ENCODE measurements at regions not wholly inside any gene's neighbourhood (a gene's known extent, or its start where the extent isn't known, plus 50 kb on each side); places are given as distances from the start of the nearest gene placed in this dataset.

DNA sequence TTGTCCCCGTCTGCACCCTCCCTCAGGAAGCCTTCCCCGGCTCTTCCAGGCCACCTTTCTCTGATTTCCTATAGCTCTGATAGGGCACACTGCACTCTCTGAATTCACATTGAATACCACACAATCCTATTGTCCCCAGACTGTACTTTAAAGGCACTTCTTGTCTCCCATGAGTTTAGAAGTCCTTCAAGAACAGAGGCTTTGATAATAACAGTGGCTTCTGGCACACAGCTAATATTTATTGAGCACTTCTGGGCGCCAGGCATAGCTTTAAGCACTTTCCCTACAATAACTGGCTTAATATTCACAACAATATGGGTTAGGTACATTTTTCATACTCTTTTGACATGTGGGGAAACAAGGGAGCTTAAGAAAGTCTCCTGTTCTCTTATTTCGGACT, 169.7 kb upstream of the IRX6 start:
- Histone ChIP-seq H3K4me3 (ENCODE audit: low read length) (no peak overlapping the region), H2AFZ (ENCODE audit: low read depth, low read length) (no peak overlapping the region), H3K9me3 (ENCODE audit: low read length) (no peaks in the 10 kb centered on the region), H3K27me3 (ENCODE audit: insufficient read depth, low read length) (peaks cover 3% of the 10 kb centered on the region), H3K4me1 (ENCODE audit: insufficient read depth, low read length) (no peaks in the 10 kb centered on the region), H3K36me3 (ENCODE audit: insufficient read depth, low read length) (no peaks in the 10 kb centered on the region)

DNA sequence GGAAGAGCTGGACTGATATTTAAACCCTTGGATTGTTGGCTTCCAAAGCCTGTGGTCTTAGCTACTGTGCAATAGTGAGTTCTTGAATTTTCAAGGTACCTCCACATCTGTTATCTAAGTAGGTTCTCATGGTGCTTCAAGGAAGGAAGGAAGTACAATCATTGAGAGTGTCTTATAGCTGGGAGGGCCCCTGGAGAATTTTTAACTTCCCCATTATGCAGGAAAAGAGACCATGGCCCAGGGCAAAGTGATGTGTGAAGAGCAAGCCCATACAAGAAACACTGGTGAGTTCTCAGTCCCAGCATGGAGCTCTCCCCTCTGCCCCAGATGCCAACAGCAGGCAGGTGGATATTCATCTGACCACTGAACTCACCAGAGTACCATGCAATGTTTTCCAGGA, 169.0 kb upstream of the IRX6 start:
- no peaks in the 10 kb centered on the region for H3K4me1 ChIP-seq (ENCODE audit: insufficient read depth, low read length)
- H3K4me3 ChIP-seq (ENCODE audit: low read length): no peak overlapping the region
- H2AFZ ChIP-seq (ENCODE audit: low read depth, low read length): no peak overlapping the region
- peaks cover 3% of the 10 kb centered on the region for H3K27me3 ChIP-seq (ENCODE audit: insufficient read depth, low read length)
- no peaks in the 10 kb centered on the region for H3K36me3 ChIP-seq (ENCODE audit: insufficient read depth, low read length)
- no peaks in the 10 kb centered on the region for H3K9me3 ChIP-seq (ENCODE audit: low read length)

GRCh38 chr16:55155815-55156214, 168.2 kb upstream of the IRX6 start:
- Histone ChIP-seq H3K4me1 (ENCODE audit: insufficient read depth, low read length) (no peaks in the 10 kb centered on the region), H3K4me3 (ENCODE audit: low read length) (no peak overlapping the region), H3K9me3 (ENCODE audit: low read length) (no peaks in the 10 kb centered on the region), H3K27me3 (ENCODE audit: insufficient read depth, low read length) (peaks cover 3% of the 10 kb centered on the region), H3K36me3 (ENCODE audit: insufficient read depth, low read length) (no peaks in the 10 kb centered on the region), H2AFZ (ENCODE audit: low read depth, low read length) (no peak overlapping the region)

GRCh38 chr16:55169780-55170179, 154.2 kb upstream of the IRX6 start:
- Histone ChIP-seq H3K4me3 (ENCODE audit: low read length) (no peak overlapping the region), H3K4me1 (ENCODE audit: insufficient read depth, low read length) (no peaks in the 10 kb centered on the region)

GRCh38 chr16:55171241-55171640, 152.8 kb upstream of the IRX6 start:
- no peaks in the 10 kb centered on the region for H3K9me3 ChIP-seq (ENCODE audit: low read length)
- H3K36me3 ChIP-seq (ENCODE audit: insufficient read depth, low read length): no peaks in the 10 kb centered on the region

More at GRCh38 chr16:55169780-55170179, 154.2 kb upstream of the IRX6 start:
- no peaks in the 10 kb centered on the region for H3K9me3 ChIP-seq (ENCODE audit: low read length)
- H2AFZ ChIP-seq (ENCODE audit: low read depth, low read length): no peak overlapping the region
- no peaks in the 10 kb centered on the region for H3K36me3 ChIP-seq (ENCODE audit: insufficient read depth, low read length)
- peaks cover 3% of the 10 kb centered on the region for H3K27me3 ChIP-seq (ENCODE audit: insufficient read depth, low read length)

DNA sequence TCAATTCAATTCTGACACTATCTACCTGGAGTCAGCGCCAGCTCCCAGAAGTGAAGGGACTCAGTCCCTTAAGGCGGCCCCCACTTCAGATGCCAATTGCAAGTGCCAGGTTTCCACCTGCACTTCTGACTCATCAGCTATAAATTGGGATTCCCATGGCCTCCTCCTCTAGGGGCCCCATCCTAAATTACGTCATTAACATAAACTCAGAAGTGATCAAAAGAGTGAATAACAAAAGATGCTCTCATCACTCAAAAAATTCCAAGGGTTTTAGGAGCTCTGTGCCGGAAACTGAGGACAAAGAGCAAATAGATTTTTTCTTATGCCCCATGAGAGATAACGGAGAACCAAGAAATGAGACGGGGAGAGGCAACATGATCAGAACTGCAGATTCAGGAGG, 148.6 kb upstream of the IRX6 start:
- Histone ChIP-seq H3K9me3 (ENCODE audit: low read length) (no peaks in the 10 kb centered on the region), H3K4me1 (ENCODE audit: insufficient read depth, low read length) (no peaks in the 10 kb centered on the region), H3K36me3 (ENCODE audit: insufficient read depth, low read length) (no peaks in the 10 kb centered on the region), H3K27me3 (ENCODE audit: insufficient read depth, low read length) (peaks cover 3% of the 10 kb centered on the region), H2AFZ (ENCODE audit: low read depth, low read length) (no peak overlapping the region), H3K4me3 (ENCODE audit: low read length) (no peak overlapping the region)

More at GRCh38 chr16:55171241-55171640, 152.8 kb upstream of the IRX6 start:
- no peaks in the 10 kb centered on the region for H3K27me3 ChIP-seq (ENCODE audit: insufficient read depth, low read length)
- no peaks in the 10 kb centered on the region for H3K4me1 ChIP-seq (ENCODE audit: insufficient read depth, low read length)
- H2AFZ ChIP-seq (ENCODE audit: low read depth, low read length): no peak overlapping the region
- H3K4me3 ChIP-seq (ENCODE audit: low read length): no peak overlapping the region

DNA sequence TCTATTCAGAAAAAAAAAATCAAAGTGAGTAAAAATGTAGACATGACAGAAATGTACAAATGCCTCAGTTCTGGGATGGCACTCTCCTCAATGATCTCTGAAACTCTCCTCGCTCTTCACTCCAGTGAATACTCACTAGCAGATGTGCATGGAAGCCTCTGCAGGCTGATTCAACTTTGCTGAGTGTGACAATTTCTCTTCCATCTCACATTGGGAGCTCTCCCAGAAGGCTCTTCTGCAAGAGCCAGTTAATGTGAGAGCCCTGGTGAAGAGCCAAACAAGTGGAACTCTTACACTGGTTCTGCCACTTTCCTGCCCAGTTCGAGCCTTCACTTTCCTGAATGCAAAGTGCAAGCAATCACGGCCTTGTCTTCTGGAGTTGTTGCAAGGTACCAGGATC, 147.1 kb upstream of the IRX6 start:
- Histone ChIP-seq H2AFZ (ENCODE audit: low read depth, low read length) (no peak overlapping the region), H3K4me1 (ENCODE audit: insufficient read depth, low read length) (no peaks in the 10 kb centered on the region), H3K4me3 (ENCODE audit: low read length) (no peak overlapping the region), H3K36me3 (ENCODE audit: insufficient read depth, low read length) (no peaks in the 10 kb centered on the region), H3K27me3 (ENCODE audit: insufficient read depth, low read length) (peaks cover 3% of the 10 kb centered on the region), H3K9me3 (ENCODE audit: low read length) (no peaks in the 10 kb centered on the region)

DNA sequence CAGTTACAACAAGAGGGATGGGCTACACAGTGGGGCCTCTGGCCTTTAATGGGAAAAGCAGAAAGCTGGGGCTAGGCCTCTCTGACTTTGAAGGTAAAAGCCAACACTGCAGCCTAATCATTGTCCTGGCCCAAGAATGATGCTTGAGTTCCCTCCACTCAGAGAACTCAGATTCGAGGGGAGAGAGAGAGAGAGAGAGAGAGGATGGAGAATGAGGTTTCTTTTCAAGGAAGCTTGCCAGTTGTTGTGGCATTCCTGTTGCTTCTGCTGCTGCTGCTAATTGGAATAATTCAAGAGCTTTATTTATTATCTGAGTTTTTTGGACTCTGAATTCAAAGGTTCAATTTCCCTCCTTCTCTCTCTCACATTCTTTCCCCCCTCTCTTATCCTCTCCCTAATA, 144.6 kb upstream of the IRX6 start:
- Histone ChIP-seq H3K36me3 (ENCODE audit: insufficient read depth, low read length) (no peaks in the 10 kb centered on the region), H3K9me3 (ENCODE audit: low read length) (no peaks in the 10 kb centered on the region), H3K27me3 (ENCODE audit: insufficient read depth, low read length) (peaks cover 10% of the 10 kb centered on the region), H2AFZ (ENCODE audit: low read depth, low read length) (no peak overlapping the region), H3K4me3 (ENCODE audit: low read length) (no peak overlapping the region), H3K4me1 (ENCODE audit: insufficient read depth, low read length) (no peaks in the 10 kb centered on the region)

GRCh38 chr16:55179852-55180585, 144.0 kb upstream of the IRX6 start:
- Histone ChIP-seq H2AFZ (ENCODE audit: low read depth, low read length) (no peak overlapping the region), H3K27me3 (ENCODE audit: insufficient read depth, low read length) (peaks cover 10% of the 10 kb centered on the region), H3K36me3 (ENCODE audit: insufficient read depth, low read length) (no peaks in the 10 kb centered on the region), H3K9me3 (ENCODE audit: low read length) (no peaks in the 10 kb centered on the region), H3K4me1 (ENCODE audit: insufficient read depth, low read length) (no peaks in the 10 kb centered on the region), H3K4me3 (ENCODE audit: low read length) (no peak overlapping the region)

DNA sequence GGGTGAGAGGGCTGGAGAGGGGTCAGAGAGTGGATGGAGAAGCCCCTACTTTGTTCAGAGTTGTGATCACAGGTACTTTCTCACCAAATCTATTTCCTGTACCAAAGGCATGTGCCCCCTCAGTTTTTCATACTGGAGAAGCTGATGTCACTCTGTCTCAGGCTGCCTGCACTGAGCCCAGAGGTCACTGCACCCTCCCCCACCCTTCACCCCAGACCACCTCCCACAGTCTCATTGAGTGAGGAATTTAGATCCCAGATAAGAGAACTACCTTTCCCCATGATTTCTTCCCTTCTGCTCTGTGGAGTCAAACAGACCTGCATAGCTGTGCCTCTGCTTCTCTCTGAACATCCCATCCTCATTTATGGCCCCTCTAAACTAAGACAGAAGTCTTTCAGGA, 140.0 kb upstream of the IRX6 start:
- no peaks in the 10 kb centered on the region for H3K4me1 ChIP-seq (ENCODE audit: insufficient read depth, low read length)
- H3K36me3 ChIP-seq (ENCODE audit: insufficient read depth, low read length): no peaks in the 10 kb centered on the region
- H2AFZ ChIP-seq (ENCODE audit: low read depth, low read length): no peak overlapping the region
- H3K4me3 ChIP-seq (ENCODE audit: low read length): no peak overlapping the region
- no peaks in the 10 kb centered on the region for H3K9me3 ChIP-seq (ENCODE audit: low read length)
- H3K27me3 ChIP-seq (ENCODE audit: insufficient read depth, low read length): peaks cover 13% of the 10 kb centered on the region

- H3K4me3 ChIP-seq (ENCODE audit: low read length): no peak overlapping the region
- no peaks in the 10 kb centered on the region for H3K9me3 ChIP-seq (ENCODE audit: low read length)
- no peak overlapping the region for H2AFZ ChIP-seq (ENCODE audit: low read depth, low read length)
- no peaks in the 10 kb centered on the region for H3K4me1 ChIP-seq (ENCODE audit: insufficient read depth, low read length)
- H3K36me3 ChIP-seq (ENCODE audit: insufficient read depth, low read length): no peaks in the 10 kb centered on the region
- peaks cover 13% of the 10 kb centered on the region for H3K27me3 ChIP-seq (ENCODE audit: insufficient read depth, low read length)
Measured at GRCh38 chr16:55184619-55185018, 139.4 kb upstream of the IRX6 start.

DNA sequence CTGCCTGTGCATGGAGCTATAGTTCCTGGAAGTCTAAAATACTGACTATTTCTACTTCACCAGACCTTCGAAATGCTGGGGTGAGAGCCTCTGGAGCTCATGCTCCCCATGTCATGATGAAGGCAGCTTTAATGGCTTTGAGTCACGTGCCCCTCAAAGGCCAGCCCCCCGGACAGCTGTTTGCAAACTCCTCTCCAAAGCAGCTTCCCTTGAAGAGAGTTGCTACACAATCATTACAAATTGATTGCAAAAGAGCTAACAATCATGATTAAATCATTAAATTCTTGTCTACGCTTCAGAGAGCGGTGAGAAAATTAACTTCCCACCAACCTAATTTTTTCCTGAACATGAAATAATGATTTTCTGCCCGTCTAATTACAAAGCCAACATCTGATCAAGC, 134.8 kb upstream of the IRX6 start:
- H3K4me1 ChIP-seq (ENCODE audit: insufficient read depth, low read length): no peaks in the 10 kb centered on the region
- no peak overlapping the region for H2AFZ ChIP-seq (ENCODE audit: low read depth, low read length)
- no peak overlapping the region for H3K4me3 ChIP-seq (ENCODE audit: low read length)
- H3K9me3 ChIP-seq (ENCODE audit: low read length): no peaks in the 10 kb centered on the region
- H3K27me3 ChIP-seq (ENCODE audit: insufficient read depth, low read length): peaks cover 7% of the 10 kb centered on the region
- no peaks in the 10 kb centered on the region for H3K36me3 ChIP-seq (ENCODE audit: insufficient read depth, low read length)

DNA sequence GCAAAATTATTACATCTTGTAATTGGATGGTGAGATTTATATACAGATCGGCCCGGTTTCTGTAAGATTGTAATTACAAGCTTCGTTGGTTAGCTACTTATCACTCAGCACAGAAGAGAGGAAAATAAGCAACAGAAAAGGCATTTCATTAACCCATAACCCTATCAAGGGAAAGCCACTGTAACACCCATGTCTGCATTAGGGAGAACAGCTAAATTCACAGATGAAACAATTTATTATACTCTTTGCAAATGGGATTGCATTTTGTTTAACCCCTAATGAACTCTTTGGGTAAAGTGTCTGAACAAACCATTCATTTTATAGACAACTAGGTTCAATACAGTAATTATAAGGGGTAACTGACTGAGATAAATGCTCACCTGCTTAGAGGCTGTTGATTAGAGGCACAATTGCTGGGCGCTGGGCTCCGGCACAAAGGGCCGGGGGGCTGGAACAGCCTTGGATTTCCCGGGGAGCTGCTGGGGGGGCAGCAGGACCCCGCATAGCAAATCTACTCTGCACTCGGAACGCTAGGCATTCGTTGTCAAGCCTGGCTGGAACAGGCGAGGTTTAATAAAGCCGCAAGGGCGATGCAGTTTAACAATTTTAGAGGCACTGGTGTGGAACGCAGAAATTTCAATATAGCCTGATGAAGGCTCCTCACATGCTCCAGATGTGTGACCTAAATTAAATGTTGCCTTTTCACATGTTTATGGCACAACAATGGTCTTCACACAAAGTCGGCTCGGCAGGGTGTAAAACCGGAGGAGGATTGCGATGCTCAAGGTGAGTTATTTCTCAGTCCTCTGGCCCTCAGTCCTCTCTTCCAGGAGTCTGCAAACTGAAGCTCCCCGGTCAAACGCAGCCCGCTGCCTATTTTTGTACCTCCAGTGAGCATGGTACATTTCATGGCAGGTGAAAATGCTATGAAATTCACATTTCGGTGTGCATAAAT, 134.0 kb upstream of the IRX6 start:
- Histone ChIP-seq H3K36me3 (ENCODE audit: insufficient read depth, low read length) (no peaks in the 10 kb centered on the region), H3K4me3 (ENCODE audit: low read length) (no peak overlapping the region), H2AFZ (ENCODE audit: low read depth, low read length) (no peak overlapping the region), H3K9me3 (ENCODE audit: low read length) (no peaks in the 10 kb centered on the region), H3K27me3 (ENCODE audit: insufficient read depth, low read length) (peaks cover 7% of the 10 kb centered on the region), H3K4me1 (ENCODE audit: insufficient read depth, low read length) (no peaks in the 10 kb centered on the region)
